ENCODE measurements at regions not wholly inside any gene's neighbourhood (a gene's known extent, or its start where the extent isn't known, plus 50 kb on each side); places are given as distances from the start of the nearest gene placed in this dataset.

GRCh38 chr13:61831026-61831425 lies 415.4 kb upstream of the PCDH20 start:
- no peak for DNase-seq

- DNase-seq = no peak
Measured at GRCh38 chr13:61830475-61830874, 414.8 kb upstream of the PCDH20 start.

- DNase-seq = no peak
Measured at GRCh38 chr13:61824168-61824567, 408.5 kb upstream of the PCDH20 start.

GRCh38 chr13:61812286-61812685 lies 396.6 kb upstream of the PCDH20 start:
- no peak for DNase-seq

GRCh38 chr13:61810065-61810464 lies 394.4 kb upstream of the PCDH20 start:
- no peak for DNase-seq

GRCh38 chr13:61797397-61797796 lies 381.7 kb upstream of the PCDH20 start:
- DNase-seq = no peak

- DNase-seq = no peak
Measured at GRCh38 chr13:61795580-61795979, 379.9 kb upstream of the PCDH20 start.

- DNase-seq = no peak
Measured at GRCh38 chr13:61779456-61779855, 363.8 kb upstream of the PCDH20 start.

- no peak for DNase-seq
Measured at GRCh38 chr13:61778531-61778930, 362.9 kb upstream of the PCDH20 start.

- no peak for DNase-seq
Measured at GRCh38 chr13:61777899-61778298, 362.2 kb upstream of the PCDH20 start.

- no peak for DNase-seq
Measured at GRCh38 chr13:61777271-61777670, 361.6 kb upstream of the PCDH20 start.

- no peak for DNase-seq
Measured at GRCh38 chr13:61774903-61775302, 359.3 kb upstream of the PCDH20 start.

- no peak for DNase-seq
Measured at GRCh38 chr13:61770681-61771080, 355.0 kb upstream of the PCDH20 start.

GRCh38 chr13:61768175-61768574 lies 352.5 kb upstream of the PCDH20 start:
- DNase-seq = no peak

GRCh38 chr13:61766667-61767058 lies 351.0 kb upstream of the PCDH20 start:
- DNase-seq = no peak

GRCh38 chr13:61765940-61766666 lies 350.5 kb upstream of the PCDH20 start:
- DNase-seq = no peak

GRCh38 chr13:61765181-61765742 lies 349.6 kb upstream of the PCDH20 start:
- DNase-seq = no peak

GRCh38 chr13:61761690-61762089 lies 346.0 kb upstream of the PCDH20 start:
- no peak for DNase-seq

- no peak for DNase-seq
Measured at GRCh38 chr13:61760102-61760501, 344.5 kb upstream of the PCDH20 start.

- no peak for DNase-seq
Measured at GRCh38 chr13:61756031-61756430, 340.4 kb upstream of the PCDH20 start.

GRCh38 chr13:61751039-61751438 lies 335.4 kb upstream of the PCDH20 start:
- DNase-seq = no peak

- DNase-seq = no peak
Measured at GRCh38 chr13:61738236-61738750, 322.6 kb upstream of the PCDH20 start.

GRCh38 chr13:61734683-61735082 lies 319.0 kb upstream of the PCDH20 start:
- DNase-seq = no peak

- no peak for DNase-seq
Measured at GRCh38 chr13:61728471-61728870, 312.8 kb upstream of the PCDH20 start.

GRCh38 chr13:61727767-61728166 lies 312.1 kb upstream of the PCDH20 start:
- DNase-seq = no peak

Data from 8988T (cell line).